ENCODE measurements at regions not wholly inside any gene's neighbourhood (a gene's known extent, or its start where the extent isn't known, plus 50 kb on each side); places are given as distances from the start of the nearest gene placed in this dataset.

DNA sequence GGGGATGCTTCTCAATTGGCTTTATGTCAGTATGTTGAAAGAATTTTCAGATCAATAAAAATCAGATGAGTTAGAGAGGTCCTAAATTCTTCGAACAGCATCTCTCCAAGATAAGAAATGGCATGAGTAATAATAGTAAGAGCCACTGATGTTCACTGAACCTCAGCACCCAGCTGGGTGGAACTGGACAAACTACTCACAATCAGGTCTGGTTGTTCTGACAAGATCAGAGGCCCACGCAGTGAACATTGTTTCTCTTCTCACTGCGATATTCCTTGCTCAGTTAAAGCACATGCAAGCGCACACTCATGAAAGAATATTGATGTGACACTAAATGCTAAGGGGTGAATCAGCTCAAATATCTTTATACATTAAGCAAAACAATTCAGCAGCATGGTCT, 351.0 kb upstream of the AMELY start:
- CTCF ChIA-PET = no interaction called here
- H3K27me3 ChIP-seq (ENCODE audit: control insufficient read depth, insufficient read depth, low read length) = no peaks in the 10 kb centered on the region
- POLR2A ChIA-PET = no interaction called here
- no peak for DNase-seq (ENCODE audit: low read depth)
- TF ChIP-seq, protein P1, sequence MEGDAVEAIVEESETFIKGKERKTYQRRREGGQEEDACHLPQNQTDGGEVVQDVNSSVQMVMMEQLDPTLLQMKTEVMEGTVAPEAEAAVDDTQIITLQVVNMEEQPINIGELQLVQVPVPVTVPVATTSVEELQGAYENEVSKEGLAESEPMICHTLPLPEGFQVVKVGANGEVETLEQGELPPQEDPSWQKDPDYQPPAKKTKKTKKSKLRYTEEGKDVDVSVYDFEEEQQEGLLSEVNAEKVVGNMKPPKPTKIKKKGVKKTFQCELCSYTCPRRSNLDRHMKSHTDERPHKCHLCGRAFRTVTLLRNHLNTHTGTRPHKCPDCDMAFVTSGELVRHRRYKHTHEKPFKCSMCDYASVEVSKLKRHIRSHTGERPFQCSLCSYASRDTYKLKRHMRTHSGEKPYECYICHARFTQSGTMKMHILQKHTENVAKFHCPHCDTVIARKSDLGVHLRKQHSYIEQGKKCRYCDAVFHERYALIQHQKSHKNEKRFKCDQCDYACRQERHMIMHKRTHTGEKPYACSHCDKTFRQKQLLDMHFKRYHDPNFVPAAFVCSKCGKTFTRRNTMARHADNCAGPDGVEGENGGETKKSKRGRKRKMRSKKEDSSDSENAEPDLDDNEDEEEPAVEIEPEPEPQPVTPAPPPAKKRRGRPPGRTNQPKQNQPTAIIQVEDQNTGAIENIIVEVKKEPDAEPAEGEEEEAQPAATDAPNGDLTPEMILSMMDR (IDR thresholded peaks at IDR 0.05; ENCODE audit: insufficient read depth, low read depth, low read length) = no peak
- no peaks in the 10 kb centered on the region for H3K36me3 ChIP-seq (ENCODE audit: control insufficient read depth, insufficient read depth, low read length)
- H3K4me3 ChIP-seq (ENCODE audit: low read depth, low read length) = no peak overlapping the region

DNA sequence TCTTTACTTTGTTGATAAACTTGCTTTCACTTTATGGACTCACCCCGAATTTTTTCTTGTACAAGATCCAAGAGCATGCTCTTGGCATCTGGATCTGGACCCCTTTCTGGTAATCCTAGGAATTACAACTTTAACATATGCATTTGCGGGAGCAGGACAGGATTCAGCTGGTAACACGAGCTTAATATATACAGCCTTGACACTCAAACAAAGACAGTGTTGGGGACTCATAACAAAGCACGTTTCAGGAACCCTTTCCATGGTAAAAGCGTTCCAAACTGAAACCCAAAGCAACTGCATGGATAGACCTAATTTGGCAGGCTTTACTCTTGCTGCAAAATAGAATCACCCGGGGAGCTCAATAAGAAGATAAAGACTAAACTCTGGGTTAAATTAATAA, 349.7 kb upstream of the AMELY start:
- TF ChIP-seq, protein P1 (IDR thresholded peaks at IDR 0.05; ENCODE audit: insufficient read depth, low read depth, low read length) = no peak
- Histone ChIP-seq H3K36me3 (ENCODE audit: control insufficient read depth, insufficient read depth, low read length) (no peaks in the 10 kb centered on the region), H3K27me3 (ENCODE audit: control insufficient read depth, insufficient read depth, low read length) (no peaks in the 10 kb centered on the region), H3K4me3 (ENCODE audit: low read depth, low read length) (no peak overlapping the region)
- no peak for DNase-seq (ENCODE audit: low read depth)
- ChIA-PET CTCF (no interaction called here), POLR2A (no interaction called here)

DNA sequence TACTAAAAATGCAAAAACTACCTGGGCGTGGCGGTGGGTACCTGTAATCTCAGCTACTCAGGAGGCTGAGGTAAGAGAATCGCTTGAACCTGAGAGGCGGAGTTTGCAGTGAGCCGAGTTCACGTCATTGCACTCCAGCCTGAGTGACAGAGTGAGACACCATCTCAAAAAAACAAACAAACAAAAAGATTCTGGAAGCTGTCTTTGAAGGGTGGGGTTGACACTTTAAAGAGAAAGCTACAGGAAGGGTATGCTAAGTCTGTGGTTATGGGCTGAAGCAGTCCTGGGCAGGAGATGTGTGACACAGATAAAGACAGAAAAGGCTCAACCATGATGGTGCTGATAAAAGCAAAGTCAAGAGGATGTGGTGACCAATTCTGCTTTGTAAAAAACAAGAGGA, 328.5 kb upstream of the AMELY start:
- ChIA-PET CTCF (no interaction called here), POLR2A (no interaction called here)
- Histone ChIP-seq H3K27me3 (ENCODE audit: control insufficient read depth, insufficient read depth, low read length) (no peaks in the 10 kb centered on the region), H3K36me3 (ENCODE audit: control insufficient read depth, insufficient read depth, low read length) (no peaks in the 10 kb centered on the region), H3K4me3 (ENCODE audit: low read depth, low read length) (no peak overlapping the region)
- TF ChIP-seq, protein P1 (IDR thresholded peaks at IDR 0.05; ENCODE audit: insufficient read depth, low read depth, low read length) = no peak
- DNase-seq (ENCODE audit: low read depth) = no peak

DNA sequence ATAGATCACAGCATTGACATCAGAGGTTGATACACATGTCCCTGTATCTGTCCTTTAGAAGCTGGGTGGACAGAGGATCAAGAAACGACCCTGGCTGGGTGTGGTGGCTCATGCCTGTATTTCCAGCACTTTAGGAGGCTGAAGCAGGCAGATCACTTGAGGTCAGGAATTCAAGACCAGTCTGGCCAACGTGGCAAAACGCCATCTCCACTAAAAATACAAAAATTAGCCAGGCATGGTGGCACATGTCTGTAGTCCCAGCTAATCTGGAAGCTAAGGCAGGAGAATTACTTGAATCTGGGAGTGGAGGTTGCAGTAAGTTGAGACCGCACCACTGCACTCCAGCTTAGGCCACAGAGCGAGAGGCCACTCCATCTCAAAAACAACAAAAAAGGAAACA, 300.4 kb upstream of the AMELY start:
- no peak for DNase-seq (ENCODE audit: low read depth)
- Histone ChIP-seq H3K36me3 (ENCODE audit: control insufficient read depth, insufficient read depth, low read length) (no peaks in the 10 kb centered on the region), H3K27me3 (ENCODE audit: control insufficient read depth, insufficient read depth, low read length) (no peaks in the 10 kb centered on the region), H3K4me3 (ENCODE audit: low read depth, low read length) (no peak overlapping the region)
- TF ChIP-seq, protein P1 (IDR thresholded peaks at IDR 0.05; ENCODE audit: insufficient read depth, low read depth, low read length) = no peak
- ChIA-PET POLR2A (no interaction called here), CTCF (no interaction called here)

DNA sequence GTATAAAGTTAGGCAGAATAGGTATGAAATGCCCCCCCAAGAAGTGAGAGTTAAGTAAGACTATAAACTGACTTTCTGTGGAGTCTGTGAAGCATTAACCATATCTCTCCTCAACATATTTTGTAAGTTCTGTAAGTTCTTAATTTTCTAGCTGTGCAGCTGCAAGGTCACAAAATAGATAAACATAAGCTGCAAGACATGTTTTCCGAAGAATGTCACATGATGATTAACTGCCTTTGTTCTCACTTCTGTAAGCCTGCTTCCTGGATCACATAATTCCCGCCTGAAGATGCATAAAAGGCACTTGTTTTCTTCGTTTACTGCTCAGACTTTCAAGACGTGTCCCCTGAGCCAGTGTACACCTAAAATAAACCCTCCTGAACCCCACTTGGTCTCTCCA, 292.9 kb upstream of the AMELY start:
- H3K36me3 ChIP-seq (ENCODE audit: control insufficient read depth, insufficient read depth, low read length) = no peaks in the 10 kb centered on the region
- H3K4me3 ChIP-seq (ENCODE audit: low read depth, low read length) = no peak overlapping the region
- DNase-seq (ENCODE audit: low read depth) = no peak
- TF ChIP-seq, protein P1 (IDR thresholded peaks at IDR 0.05; ENCODE audit: insufficient read depth, low read depth, low read length) = no peak
- ChIA-PET CTCF (no interaction called here), POLR2A (no interaction called here)
- H3K27me3 ChIP-seq (ENCODE audit: control insufficient read depth, insufficient read depth, low read length) = no peaks in the 10 kb centered on the region

All from BJ (cell line).